Prostate gland (tissue), 2 donors: ENCODE measurements at regions not wholly inside any gene's neighbourhood (a gene's known extent, or its start where the extent isn't known, plus 50 kb on each side); places are given as distances from the start of the nearest gene placed in this dataset.

Source experiments
- DNase-seq: peaks from one replicate; pipeline ENCODE4 v3.0.0-alpha.2; 2019; ENCODE audit warnings: low spot score
- H3K27ac ChIP-seq, 2 donors: fragments of 200-600 bp; sonication (generic); 2 replicates each; pipeline ENCODE4 v1.5.1; 2017 to 2019
- H3K27me3 ChIP-seq: fragments of 200-600 bp; sonication (generic); replicated peaks from 2 replicates; pipeline ENCODE4 v1.5.1; 2019; ENCODE audit not compliant: insufficient read depth
- H3K36me3 ChIP-seq, 2 donors: fragments of 200-600 bp; sonication (generic); 1 replicate in 1 of 2; 2 replicates in 1 of 2; pipeline versions ENCODE4 v1.5.1 to v1.8.1; 2017 to 2019
- H3K4me1 ChIP-seq: fragments of 200-600 bp; sonication (generic); replicated peaks from 2 replicates; pipeline ENCODE4 v1.5.1; 2019
- H3K4me3 ChIP-seq, 2 donors: fragments of 200-600 bp; sonication (generic); 2 replicates each; pipeline ENCODE4 v1.5.1; 2017 to 2019
- H3K9me3 ChIP-seq: fragments of 200-600 bp; sonication (generic); 2 replicates; pipeline ENCODE4 v1.5.1; 2017
- POLR2A ChIP-seq: fragments of 450-650 bp; IDR thresholded peaks from one replicate; pipeline ENCODE4 v1.6.1; 2016; ENCODE audit warnings: antibody characterized with exemption, mild to moderate bottlenecking
- POLR2AphosphoS5 ChIP-seq: sonication (generic); formaldehyde crosslinking; IDR thresholded peaks from one replicate; pipeline ENCODE4 v1.6.1; 2017; ENCODE audit warnings: antibody characterized with exemption
- WGBS: methylation state at CpG from one replicate; pipeline ENCODE4 v1.1.5; 2018; 5-methylcytosine and 5-hydroxymethylcytosine counted together
- intact Hi-C: fragments of 100-400 bp; cut with DNase I; formaldehyde crosslinking; loops from one replicate; pipeline ENCODE4 v1.14.2; 2022
- TF ChIP-seq, protein P1 (sequence below), 4 experiments: fragments of 200-600 bp in 2 of 4; fragments of 450-650 bp in 2 of 4; sonication (generic) in 2 of 4; IDR thresholded peaks; 1 replicate in 3 of 4; 2 replicates in 1 of 4; pipeline ENCODE4 v1.5.1; 2016 to 2019; ENCODE audit warnings: antibody characterized with exemption in 4 of 4, mild to moderate bottlenecking in 2 of 4, moderate library complexity in 2 of 4

GRCh38 chr15:46701346-46701745, 1016.0 kb upstream of the SEMA6D start:
- intact Hi-C loops: no loop called here
- no peaks in the 10 kb centered on the region for H3K4me1 ChIP-seq
- no peaks in the 10 kb centered on the region for H3K9me3 ChIP-seq
- TF ChIP-seq POLR2AphosphoS5: no peak
- no peak for TF ChIP-seq POLR2A
- TF ChIP-seq, protein P1, sequence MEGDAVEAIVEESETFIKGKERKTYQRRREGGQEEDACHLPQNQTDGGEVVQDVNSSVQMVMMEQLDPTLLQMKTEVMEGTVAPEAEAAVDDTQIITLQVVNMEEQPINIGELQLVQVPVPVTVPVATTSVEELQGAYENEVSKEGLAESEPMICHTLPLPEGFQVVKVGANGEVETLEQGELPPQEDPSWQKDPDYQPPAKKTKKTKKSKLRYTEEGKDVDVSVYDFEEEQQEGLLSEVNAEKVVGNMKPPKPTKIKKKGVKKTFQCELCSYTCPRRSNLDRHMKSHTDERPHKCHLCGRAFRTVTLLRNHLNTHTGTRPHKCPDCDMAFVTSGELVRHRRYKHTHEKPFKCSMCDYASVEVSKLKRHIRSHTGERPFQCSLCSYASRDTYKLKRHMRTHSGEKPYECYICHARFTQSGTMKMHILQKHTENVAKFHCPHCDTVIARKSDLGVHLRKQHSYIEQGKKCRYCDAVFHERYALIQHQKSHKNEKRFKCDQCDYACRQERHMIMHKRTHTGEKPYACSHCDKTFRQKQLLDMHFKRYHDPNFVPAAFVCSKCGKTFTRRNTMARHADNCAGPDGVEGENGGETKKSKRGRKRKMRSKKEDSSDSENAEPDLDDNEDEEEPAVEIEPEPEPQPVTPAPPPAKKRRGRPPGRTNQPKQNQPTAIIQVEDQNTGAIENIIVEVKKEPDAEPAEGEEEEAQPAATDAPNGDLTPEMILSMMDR (IDR thresholded peaks at IDR 0.05): no peak
- H3K27me3 ChIP-seq: no peaks in the 10 kb centered on the region
- no peak overlapping the region for H3K4me3 ChIP-seq
- no peak overlapping the region for H3K27ac ChIP-seq
- WGBS: 91% methylated on average over 1 of the region's 1 CpG
- no peak for DNase-seq
- no peaks in the 10 kb centered on the region for H3K36me3 ChIP-seq

- Histone ChIP-seq H3K36me3 (no peaks in the 10 kb centered on the region), H3K27ac (no peak overlapping the region), H3K27me3 (no peaks in the 10 kb centered on the region), H3K4me3 (no peak overlapping the region), H3K9me3 (no peaks in the 10 kb centered on the region), H3K4me1 (no peaks in the 10 kb centered on the region)
- no peak for DNase-seq
- intact Hi-C loops: no loop called here
- WGBS: 84% methylated on average over 4 of the region's 4 CpGs
- TF ChIP-seq, protein P1 (IDR thresholded peaks at IDR 0.05): no peak
- TF ChIP-seq POLR2AphosphoS5 (no peak), POLR2A (no peak)
These were observed 1015.4 kb upstream of the SEMA6D start for GRCh38 chr15:46701896-46702295.

DNA sequence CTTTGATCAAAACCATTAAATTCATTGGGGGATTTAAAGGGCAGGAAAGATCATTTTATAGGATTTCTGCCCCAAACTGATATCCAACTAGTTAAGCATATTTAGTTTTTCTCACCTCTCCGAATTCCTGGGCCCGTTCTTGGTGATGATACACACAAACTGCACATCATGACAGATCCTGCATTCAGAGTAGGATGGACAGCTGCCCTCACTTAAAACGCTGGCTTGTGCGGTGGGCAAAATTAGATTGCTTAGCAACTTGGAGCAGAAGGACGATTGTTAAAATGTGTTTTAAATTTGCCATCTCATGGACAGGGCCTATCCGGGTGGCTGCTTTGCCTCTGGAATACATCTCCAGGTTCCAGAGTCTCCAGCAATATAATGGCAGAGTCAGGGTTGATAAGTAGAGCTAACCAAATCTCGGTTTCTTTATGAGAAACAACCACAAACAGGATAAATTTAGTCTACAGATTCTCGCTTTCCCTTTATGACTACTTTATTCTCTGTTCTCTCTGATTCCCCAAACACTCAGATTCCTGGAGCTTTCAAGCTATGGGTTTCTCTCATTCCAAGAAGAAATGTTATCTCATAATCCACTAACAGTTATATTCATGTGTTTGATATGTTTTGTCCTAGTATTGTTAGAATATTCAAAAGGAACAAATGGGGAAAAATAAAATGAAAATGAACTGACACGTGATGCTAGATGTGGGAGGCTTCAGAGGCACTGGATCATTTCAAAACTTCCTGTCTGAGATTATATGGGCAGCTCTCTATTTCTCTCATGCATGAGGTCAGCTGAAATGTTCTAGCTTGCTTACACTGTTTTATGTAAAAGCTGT, 1014.1 kb upstream of the SEMA6D start:
- Histone ChIP-seq H3K9me3 (no peaks in the 10 kb centered on the region), H3K27ac (no peak overlapping the region), H3K36me3 (no peaks in the 10 kb centered on the region), H3K4me1 (no peaks in the 10 kb centered on the region), H3K4me3 (no peak overlapping the region), H3K27me3 (no peaks in the 10 kb centered on the region)
- 87% methylated on average over 9 of the region's 9 CpGs for WGBS
- DNase-seq: no peak
- TF ChIP-seq, protein P1 (IDR thresholded peaks at IDR 0.05): no peak
- TF ChIP-seq POLR2A: no peak
- no peak for TF ChIP-seq POLR2AphosphoS5
- intact Hi-C loops: no loop called here

GRCh38 chr15:46703871-46704637, 1013.3 kb upstream of the SEMA6D start:
- intact Hi-C loops: no loop called here
- H3K36me3 ChIP-seq: no peaks in the 10 kb centered on the region
- no peaks in the 10 kb centered on the region for H3K27me3 ChIP-seq
- H3K4me1 ChIP-seq: no peaks in the 10 kb centered on the region
- 74% methylated on average over 2 of the region's 2 CpGs for WGBS
- no peaks in the 10 kb centered on the region for H3K9me3 ChIP-seq
- no peak overlapping the region for H3K4me3 ChIP-seq
- no peak for DNase-seq
- no peak for TF ChIP-seq POLR2AphosphoS5
- no peak for TF ChIP-seq POLR2A
- TF ChIP-seq, protein P1 (IDR thresholded peaks at IDR 0.05): no peak
- no peak overlapping the region for H3K27ac ChIP-seq
